MCF 10A (cell line): ENCODE measurements at regions not wholly inside any gene's neighbourhood (a gene's known extent, or its start where the extent isn't known, plus 50 kb on each side); places are given as distances from the start of the nearest gene placed in this dataset.

Experiments used
- BruUV-seq: library from RNA; stranded (reverse); fragments of 400-500 nt; replicated peaks from 2 replicates; lab custom pipeline; 2021; lab: Mats Ljungman, UMichigan
- CTCF ChIA-PET: fragments of 300-600 bp; sonication (Branson Sonifier 250); formaldehyde crosslinking; extraction: SDS; loops from one replicate; lab custom pipeline; 2021; ENCODE audit warnings: antibody characterized with exemption, inconsistent platforms; lab: Yijun Ruan, JAX
- POLR2A ChIA-PET: fragments of 300-600, 350-650 bp; sonication (Branson Sonifier 250); formaldehyde crosslinking; extraction: SDS; loops from one replicate; lab custom pipeline; 2020; ENCODE audit warnings: antibody characterized with exemption, inconsistent platforms; lab: Yijun Ruan, JAX
- DNase-seq: peaks from one replicate; pipeline ENCODE4 v3.0.0-alpha.2; 2018; ENCODE audit not compliant: unreplicated experiment
- H3K27ac Mint-ChIP-seq: one replicate; pipeline ENCODE4 v1.8.0; 2022; ENCODE audit warnings: mild to moderate bottlenecking, low read depth, mixed read lengths; ENCODE audit not compliant: unreplicated experiment
- H3K27me3 Mint-ChIP-seq: one replicate; pipeline ENCODE4 v1.8.0; 2022; ENCODE audit warnings: mixed read lengths; ENCODE audit not compliant: insufficient read depth, unreplicated experiment
- H3K36me3 Mint-ChIP-seq: one replicate; pipeline ENCODE4 v1.8.0; 2022; ENCODE audit warnings: mild to moderate bottlenecking, moderate library complexity, mixed read lengths; ENCODE audit not compliant: insufficient read depth, unreplicated experiment
- H3K4me1 Mint-ChIP-seq: one replicate; pipeline ENCODE4 v1.8.0; 2022; ENCODE audit warnings: mixed read lengths; ENCODE audit not compliant: insufficient read depth, unreplicated experiment
- H3K4me3 Mint-ChIP-seq: one replicate; pipeline ENCODE4 v1.8.0; 2022; ENCODE audit warnings: mild to moderate bottlenecking, moderate library complexity, mixed read lengths; ENCODE audit not compliant: unreplicated experiment
- H3K9me3 Mint-ChIP-seq: one replicate; pipeline ENCODE4 v1.8.0; 2022; ENCODE audit warnings: mixed read lengths; ENCODE audit not compliant: unreplicated experiment
- intact Hi-C: fragments of 100-400 bp; cut with micrococcal nuclease; formaldehyde crosslinking; loops from 2 replicates; pipeline ENCODE4 v1.14.1; 2022
- TF ChIP-seq, protein P1 (sequence below): fragments of 200-600 bp; IDR thresholded peaks from one replicate; pipeline ENCODE4 v1.8.0; 2022; ENCODE audit warnings: antibody characterized with exemption, mild to moderate bottlenecking; ENCODE audit not compliant: unreplicated experiment

DNA sequence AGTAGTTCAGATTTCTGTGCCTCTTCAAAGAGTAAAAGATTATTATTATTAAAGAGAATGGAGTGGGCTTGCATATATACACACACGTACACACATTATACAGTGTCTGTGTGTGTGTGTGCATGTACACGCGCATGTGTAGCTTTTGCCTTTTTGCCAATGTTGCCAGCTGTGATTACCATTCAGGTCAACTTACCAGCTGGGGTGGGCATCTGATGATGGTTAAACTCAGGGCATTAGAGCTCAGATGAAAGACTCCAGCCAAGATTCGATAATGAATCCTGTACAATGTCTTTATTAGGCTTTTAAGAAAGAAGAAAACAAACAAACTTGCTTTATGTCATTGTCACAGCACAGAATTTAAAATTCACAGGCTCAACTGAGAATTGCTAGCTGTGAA, 296.5 kb upstream of the DMAC1 start:
- CTCF ChIA-PET: interaction anchor here (0.7 kb wide), 1 partner anchor 120 kb away, joined by 3 read pairs; no protein-coding TSS in a partner anchor
- no peaks in the 10 kb centered on the region for H3K36me3 Mint-ChIP-seq
- intact Hi-C loops: no loop called here
- no peak overlapping the region for H3K27ac Mint-ChIP-seq
- TF ChIP-seq, protein P1, sequence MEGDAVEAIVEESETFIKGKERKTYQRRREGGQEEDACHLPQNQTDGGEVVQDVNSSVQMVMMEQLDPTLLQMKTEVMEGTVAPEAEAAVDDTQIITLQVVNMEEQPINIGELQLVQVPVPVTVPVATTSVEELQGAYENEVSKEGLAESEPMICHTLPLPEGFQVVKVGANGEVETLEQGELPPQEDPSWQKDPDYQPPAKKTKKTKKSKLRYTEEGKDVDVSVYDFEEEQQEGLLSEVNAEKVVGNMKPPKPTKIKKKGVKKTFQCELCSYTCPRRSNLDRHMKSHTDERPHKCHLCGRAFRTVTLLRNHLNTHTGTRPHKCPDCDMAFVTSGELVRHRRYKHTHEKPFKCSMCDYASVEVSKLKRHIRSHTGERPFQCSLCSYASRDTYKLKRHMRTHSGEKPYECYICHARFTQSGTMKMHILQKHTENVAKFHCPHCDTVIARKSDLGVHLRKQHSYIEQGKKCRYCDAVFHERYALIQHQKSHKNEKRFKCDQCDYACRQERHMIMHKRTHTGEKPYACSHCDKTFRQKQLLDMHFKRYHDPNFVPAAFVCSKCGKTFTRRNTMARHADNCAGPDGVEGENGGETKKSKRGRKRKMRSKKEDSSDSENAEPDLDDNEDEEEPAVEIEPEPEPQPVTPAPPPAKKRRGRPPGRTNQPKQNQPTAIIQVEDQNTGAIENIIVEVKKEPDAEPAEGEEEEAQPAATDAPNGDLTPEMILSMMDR: no peak
- DNase-seq: no peak
- H3K9me3 Mint-ChIP-seq: peaks cover 20% of the 10 kb centered on the region
- POLR2A ChIA-PET: no interaction called here
- H3K4me3 Mint-ChIP-seq: no peak overlapping the region
- no TSS peak for BruUV-seq
- H3K27me3 Mint-ChIP-seq: no peaks in the 10 kb centered on the region
- no peaks in the 10 kb centered on the region for H3K4me1 Mint-ChIP-seq

DNA sequence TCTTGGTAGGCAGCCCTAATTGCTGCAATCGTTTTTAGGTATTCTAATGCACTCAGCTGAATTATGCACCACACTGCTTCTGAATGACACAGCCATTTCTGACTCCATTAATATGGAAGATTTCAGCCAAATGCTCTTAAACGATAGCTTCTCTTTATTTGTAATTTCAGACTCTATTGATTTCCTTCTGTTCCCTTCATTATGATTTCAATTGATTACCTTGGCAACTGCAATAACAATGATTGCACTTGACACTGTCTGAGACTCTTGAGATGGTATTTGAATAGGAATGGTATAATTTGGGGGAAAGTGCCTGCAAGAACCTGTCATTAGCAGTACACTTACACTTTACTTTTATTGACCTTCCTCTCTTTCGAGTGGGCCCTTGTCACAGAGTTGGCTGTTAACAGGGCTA, 296.1 kb upstream of the DMAC1 start:
- Mint-ChIP-seq H3K27ac (no peak overlapping the region), H3K9me3 (peaks cover 24% of the 10 kb centered on the region), H3K36me3 (no peaks in the 10 kb centered on the region), H3K4me1 (no peaks in the 10 kb centered on the region), H3K4me3 (no peak overlapping the region), H3K27me3 (no peaks in the 10 kb centered on the region)
- POLR2A ChIA-PET: no interaction called here
- intact Hi-C loops: no loop called here
- no TSS peak for BruUV-seq
- DNase-seq: no peak
- TF ChIP-seq, protein P1: no peak
- CTCF ChIA-PET: interaction anchor here (0.6 to 0.7 kb wide), 2 partner anchors 121 to 249 kb away, joined by 3 read pairs; no protein-coding TSS in a partner anchor

DNA sequence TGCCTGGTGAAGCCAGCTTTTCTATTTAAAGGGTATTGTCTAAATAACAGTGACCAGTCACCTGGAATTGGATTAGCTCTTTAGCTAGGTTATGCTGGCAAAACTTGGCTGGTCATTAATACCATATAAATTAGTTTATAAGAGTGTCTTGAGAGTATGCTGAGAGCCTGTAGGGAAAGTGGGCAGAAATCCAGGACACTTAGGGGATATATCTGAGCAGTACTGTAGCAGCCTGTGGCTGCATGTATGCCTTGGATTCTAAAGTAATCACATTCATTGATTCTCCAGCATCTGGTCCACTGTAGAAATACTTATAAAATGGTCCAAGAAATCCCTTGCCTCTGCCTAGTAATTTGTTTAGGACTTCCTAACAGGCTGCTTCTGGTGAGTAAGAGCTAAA, 288.9 kb upstream of the DMAC1 start:
- Mint-ChIP-seq H3K27ac (no peak overlapping the region), H3K9me3 (peaks cover 24% of the 10 kb centered on the region), H3K4me3 (no peak overlapping the region), H3K27me3 (no peaks in the 10 kb centered on the region), H3K36me3 (no peaks in the 10 kb centered on the region), H3K4me1 (no peaks in the 10 kb centered on the region)
- TF ChIP-seq, protein P1: no peak
- BruUV-seq: no TSS peak
- ChIA-PET CTCF (no interaction called here), POLR2A (no interaction called here)
- no peak for DNase-seq
- intact Hi-C loops: no loop called here

DNA sequence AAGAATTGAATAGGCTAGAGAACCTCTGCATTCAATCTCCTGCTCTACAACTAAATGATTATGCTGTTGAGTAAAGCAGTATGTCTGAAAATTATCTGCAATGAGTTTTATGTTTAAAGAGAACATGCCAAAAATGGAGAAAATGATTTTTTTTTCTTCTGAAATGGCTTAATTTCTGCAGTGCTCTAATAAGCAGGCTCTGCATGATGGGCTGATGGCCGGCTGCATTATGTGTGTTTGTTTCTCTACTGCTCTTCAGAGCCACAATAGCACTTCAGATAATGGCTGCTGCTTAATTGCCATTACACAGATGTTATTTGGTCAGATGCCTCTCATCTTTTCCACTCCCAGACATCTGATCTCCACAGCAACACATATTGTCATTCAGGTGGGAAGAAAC, 286.4 kb upstream of the DMAC1 start:
- H3K9me3 Mint-ChIP-seq: peaks cover 27% of the 10 kb centered on the region
- intact Hi-C loops: no loop called here

More for the DNA sequence above, 286.4 kb upstream of the DMAC1 start:
- TF ChIP-seq, protein P1: no peak
- no peak for DNase-seq
- no peaks in the 10 kb centered on the region for H3K27me3 Mint-ChIP-seq
- CTCF ChIA-PET: no interaction called here
- no peak overlapping the region for H3K27ac Mint-ChIP-seq
- no peaks in the 10 kb centered on the region for H3K36me3 Mint-ChIP-seq
- BruUV-seq: no TSS peak
- H3K4me1 Mint-ChIP-seq: no peaks in the 10 kb centered on the region
- H3K4me3 Mint-ChIP-seq: no peak overlapping the region
- POLR2A ChIA-PET: no interaction called here
